ENCODE measurements at regions not wholly inside any gene's neighbourhood (a gene's known extent, or its start where the extent isn't known, plus 50 kb on each side); places are given as distances from the start of the nearest gene placed in this dataset.

GRCh38 chr18:27619906-27620305 lies 434.8 kb upstream of the CHST9 start:
- no peak overlapping the region for H2BK15ac ChIP-seq (ENCODE audit: low read length)
- DNase-seq (ENCODE audit: low spot score): no peak
- H3K14ac ChIP-seq (ENCODE audit: low read length): no peak overlapping the region
- no peak overlapping the region for H3K4me2 ChIP-seq (ENCODE audit: insufficient read depth, low read length, poor library complexity, severe bottlenecking)
- no peak overlapping the region for H3K9ac ChIP-seq (ENCODE audit: low read depth, low read length, poor library complexity)
- H3K27ac ChIP-seq (replicated peaks; ENCODE audit: low read length): no peak overlapping the region
- H3K4me1 ChIP-seq (ENCODE audit: control insufficient read depth in 2 of 2, insufficient read depth in 1 of 2, low read depth in 1 of 2, low read length in 2 of 2): no peaks in the 10 kb centered on the region
- H3K9me3 ChIP-seq (replicated peaks in 1 of 2; ENCODE audit: control insufficient read depth in 2 of 2, insufficient read depth in 1 of 2, low read depth in 1 of 2, low read length in 2 of 2): no peaks in the 10 kb centered on the region
- H2AFZ ChIP-seq (ENCODE audit: low read length): no peak overlapping the region
- H2BK120ac ChIP-seq (ENCODE audit: low read depth, low read length): no peak overlapping the region
- H4K8ac ChIP-seq (ENCODE audit: low read depth, low read length): no peak overlapping the region
- no CpG with 5 or more reads among the region's 4 CpGs for WGBS, 2 donors (ENCODE audit: extremely low coverage in 2 of 2, insufficient read length in 2 of 2, insufficient replicate concordance in 1 of 2)
- no peak overlapping the region for H4K91ac ChIP-seq (ENCODE audit: low read depth, low read length, poor library complexity)
- no peak overlapping the region for H2AK5ac ChIP-seq (ENCODE audit: low read depth, low read length)
- H3K79me1 ChIP-seq (ENCODE audit: low read depth, low read length): no peaks in the 10 kb centered on the region
- H3K23ac ChIP-seq (ENCODE audit: low read depth, low read length, poor library complexity): no peak overlapping the region
- H2BK12ac ChIP-seq (ENCODE audit: low read length): no peak overlapping the region
- H3K36me3 ChIP-seq (replicated peaks in 1 of 2; ENCODE audit: control insufficient read depth in 2 of 2, insufficient read depth in 2 of 2, low read length in 2 of 2): no peaks in the 10 kb centered on the region
- no peak overlapping the region for H3K4ac ChIP-seq (ENCODE audit: low read length)
- H2BK5ac ChIP-seq (ENCODE audit: low read length): no peak overlapping the region
- no peaks in the 10 kb centered on the region for H3K27me3 ChIP-seq (ENCODE audit: control insufficient read depth in 3 of 3, insufficient read depth in 3 of 3, low read depth in 1 of 3, low read length in 3 of 3)
- no peak overlapping the region for H3K4me3 ChIP-seq (ENCODE audit: low read length in 2 of 2)
- H3K18ac ChIP-seq (ENCODE audit: low read length): no peak overlapping the region

- Histone ChIP-seq H2BK12ac (ENCODE audit: low read length) (no peak overlapping the region), H3K9me3 (replicated peaks in 1 of 2; ENCODE audit: control insufficient read depth in 2 of 2, insufficient read depth in 1 of 2, low read depth in 1 of 2, low read length in 2 of 2) (no peaks in the 10 kb centered on the region), H2BK5ac (ENCODE audit: low read length) (no peak overlapping the region), H2BK120ac (ENCODE audit: low read depth, low read length) (no peak overlapping the region), H3K9ac (ENCODE audit: low read depth, low read length, poor library complexity) (no peak overlapping the region), H4K8ac (ENCODE audit: low read depth, low read length) (no peak overlapping the region), H4K91ac (ENCODE audit: low read depth, low read length, poor library complexity) (no peak overlapping the region), H2BK15ac (ENCODE audit: low read length) (no peak overlapping the region), H2AK5ac (ENCODE audit: low read depth, low read length) (no peak overlapping the region), H2AFZ (ENCODE audit: low read length) (no peak overlapping the region), H3K79me1 (ENCODE audit: low read depth, low read length) (no peaks in the 10 kb centered on the region), H3K18ac (ENCODE audit: low read length) (no peak overlapping the region), H3K4me3 (ENCODE audit: low read length in 2 of 2) (no peak overlapping the region), H3K27me3 (ENCODE audit: control insufficient read depth in 3 of 3, insufficient read depth in 3 of 3, low read depth in 1 of 3, low read length in 3 of 3) (no peaks in the 10 kb centered on the region), H3K36me3 (replicated peaks in 1 of 2; ENCODE audit: control insufficient read depth in 2 of 2, insufficient read depth in 2 of 2, low read length in 2 of 2) (no peaks in the 10 kb centered on the region), H3K23ac (ENCODE audit: low read depth, low read length, poor library complexity) (no peak overlapping the region), H3K14ac (ENCODE audit: low read length) (no peak overlapping the region), H3K4me2 (ENCODE audit: insufficient read depth, low read length, poor library complexity, severe bottlenecking) (no peak overlapping the region), H3K27ac (replicated peaks; ENCODE audit: low read length) (no peak overlapping the region), H3K4ac (ENCODE audit: low read length) (no peak overlapping the region), H3K4me1 (ENCODE audit: control insufficient read depth in 2 of 2, insufficient read depth in 1 of 2, low read depth in 1 of 2, low read length in 2 of 2) (no peaks in the 10 kb centered on the region)
- DNase-seq (ENCODE audit: low spot score): no peak
- WGBS, 2 donors (ENCODE audit: extremely low coverage in 2 of 2, insufficient read length in 2 of 2, insufficient replicate concordance in 1 of 2): no CpG with 5 or more reads among the region's 6 CpGs
Measured at GRCh38 chr18:27619090-27619772, 434.1 kb upstream of the CHST9 start.

- Histone ChIP-seq H3K4ac (ENCODE audit: low read length) (no peak overlapping the region), H4K8ac (ENCODE audit: low read depth, low read length) (no peak overlapping the region), H3K4me3 (ENCODE audit: low read length in 2 of 2) (no peak overlapping the region), H3K14ac (ENCODE audit: low read length) (no peak overlapping the region), H3K9me3 (replicated peaks in 1 of 2; ENCODE audit: control insufficient read depth in 2 of 2, insufficient read depth in 1 of 2, low read depth in 1 of 2, low read length in 2 of 2) (no peaks in the 10 kb centered on the region), H3K9ac (ENCODE audit: low read depth, low read length, poor library complexity) (no peak overlapping the region), H2BK120ac (ENCODE audit: low read depth, low read length) (no peak overlapping the region), H4K91ac (ENCODE audit: low read depth, low read length, poor library complexity) (no peak overlapping the region), H3K4me2 (ENCODE audit: insufficient read depth, low read length, poor library complexity, severe bottlenecking) (no peak overlapping the region), H3K27me3 (ENCODE audit: control insufficient read depth in 3 of 3, insufficient read depth in 3 of 3, low read depth in 1 of 3, low read length in 3 of 3) (no peaks in the 10 kb centered on the region), H2BK15ac (ENCODE audit: low read length) (no peak overlapping the region), H3K4me1 (ENCODE audit: control insufficient read depth in 2 of 2, insufficient read depth in 1 of 2, low read depth in 1 of 2, low read length in 2 of 2) (no peaks in the 10 kb centered on the region), H3K36me3 (replicated peaks in 1 of 2; ENCODE audit: control insufficient read depth in 2 of 2, insufficient read depth in 2 of 2, low read length in 2 of 2) (no peaks in the 10 kb centered on the region), H2BK5ac (ENCODE audit: low read length) (no peak overlapping the region), H3K18ac (ENCODE audit: low read length) (no peak overlapping the region), H2AFZ (ENCODE audit: low read length) (no peak overlapping the region), H3K23ac (ENCODE audit: low read depth, low read length, poor library complexity) (no peak overlapping the region), H3K79me1 (ENCODE audit: low read depth, low read length) (no peaks in the 10 kb centered on the region), H3K27ac (replicated peaks; ENCODE audit: low read length) (no peak overlapping the region), H2BK12ac (ENCODE audit: low read length) (no peak overlapping the region), H2AK5ac (ENCODE audit: low read depth, low read length) (no peak overlapping the region)
- no CpG with 5 or more reads among the region's 4 CpGs for WGBS, 2 donors (ENCODE audit: extremely low coverage in 2 of 2, insufficient read length in 2 of 2, insufficient replicate concordance in 1 of 2)
- DNase-seq (ENCODE audit: low spot score): no peak
Measured at GRCh38 chr18:27616324-27616723, 431.2 kb upstream of the CHST9 start.

- Histone ChIP-seq H3K14ac (ENCODE audit: low read length) (no peak overlapping the region), H3K4me2 (ENCODE audit: insufficient read depth, low read length, poor library complexity, severe bottlenecking) (no peak overlapping the region), H2BK12ac (ENCODE audit: low read length) (no peak overlapping the region), H3K18ac (ENCODE audit: low read length) (no peak overlapping the region), H2AK5ac (ENCODE audit: low read depth, low read length) (no peak overlapping the region), H3K27ac (replicated peaks; ENCODE audit: low read length) (no peak overlapping the region), H3K4ac (ENCODE audit: low read length) (no peak overlapping the region), H3K9ac (ENCODE audit: low read depth, low read length, poor library complexity) (no peak overlapping the region), H2BK120ac (ENCODE audit: low read depth, low read length) (no peak overlapping the region), H3K4me3 (ENCODE audit: low read length in 2 of 2) (no peak overlapping the region), H3K4me1 (ENCODE audit: control insufficient read depth in 2 of 2, insufficient read depth in 1 of 2, low read depth in 1 of 2, low read length in 2 of 2) (no peaks in the 10 kb centered on the region), H4K8ac (ENCODE audit: low read depth, low read length) (no peak overlapping the region), H2BK5ac (ENCODE audit: low read length) (no peak overlapping the region), H4K91ac (ENCODE audit: low read depth, low read length, poor library complexity) (no peak overlapping the region), H3K27me3 (ENCODE audit: control insufficient read depth in 3 of 3, insufficient read depth in 3 of 3, low read depth in 1 of 3, low read length in 3 of 3) (no peaks in the 10 kb centered on the region), H3K23ac (ENCODE audit: low read depth, low read length, poor library complexity) (no peak overlapping the region), H3K9me3 (replicated peaks in 1 of 2; ENCODE audit: control insufficient read depth in 2 of 2, insufficient read depth in 1 of 2, low read depth in 1 of 2, low read length in 2 of 2) (no peaks in the 10 kb centered on the region), H2BK15ac (ENCODE audit: low read length) (peak overlapping the region; percentile 38), H3K36me3 (replicated peaks in 1 of 2; ENCODE audit: control insufficient read depth in 2 of 2, insufficient read depth in 2 of 2, low read length in 2 of 2) (no peaks in the 10 kb centered on the region), H2AFZ (ENCODE audit: low read length) (no peak overlapping the region), H3K79me1 (ENCODE audit: low read depth, low read length) (no peaks in the 10 kb centered on the region)
- WGBS, 2 donors (ENCODE audit: extremely low coverage in 2 of 2, insufficient read length in 2 of 2, insufficient replicate concordance in 1 of 2): no CpG with 5 or more reads among the region's 8 CpGs
- no peak for DNase-seq (ENCODE audit: low spot score)
Measured at GRCh38 chr18:27614951-27615844, 430.1 kb upstream of the CHST9 start.

Measured in neuronal stem cell (in vitro differentiated cells).